ENCODE measurements at regions not wholly inside any gene's neighbourhood (a gene's known extent, or its start where the extent isn't known, plus 50 kb on each side); places are given as distances from the start of the nearest gene placed in this dataset.

DNA sequence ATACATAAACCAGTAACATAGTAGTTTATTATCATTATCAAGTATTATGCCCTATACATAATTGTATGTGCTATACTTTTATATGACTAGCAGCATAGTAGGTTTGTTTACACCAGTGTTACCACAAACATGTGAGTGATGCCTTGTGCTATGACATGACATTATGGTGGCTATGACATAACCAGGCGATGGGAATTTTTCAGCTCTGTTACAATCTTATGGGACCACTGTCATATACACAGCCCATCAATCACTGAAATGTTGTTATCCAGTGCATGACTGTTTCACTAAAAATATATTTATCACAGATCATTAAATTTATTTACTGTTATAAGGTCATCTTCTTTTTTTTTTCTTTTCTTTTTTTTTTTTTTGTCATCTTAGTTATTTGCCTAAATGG, 674.5 kb downstream of the PCDH17 start (continued):
- TF ChIP-seq CTCF (IDR thresholded peaks at IDR 0.05 in 2 of 3, conservative IDR thresholded peaks at IDR 0.05 in 1 of 3; ENCODE audit: control insufficient read depth in 2 of 3, extremely low read depth in 1 of 3, insufficient read depth in 1 of 3, low read depth in 3 of 3, low read length in 3 of 3) (no peak), ZBTB40 (IDR thresholded peaks at IDR 0.05; ENCODE audit: borderline replicate concordance) (no peak), EED (IDR thresholded peaks at IDR 0.05; ENCODE audit: low read depth) (no peak)

- BruUV-seq (replicated peaks), result no TSS peak
- H3K27me3 ChIP-seq (replicated peaks in 1 of 2; ENCODE audit: control insufficient read depth in 2 of 2, insufficient read depth in 2 of 2, low read length in 1 of 2), result no peaks in the 10 kb centered on the region
- intact Hi-C loops (cut with micrococcal nuclease; ENCODE audit: unreplicated experiment), result no loop called here
- H4K20me1 ChIP-seq (ENCODE audit: control insufficient read depth, insufficient read depth), result no peaks in the 10 kb centered on the region
- no peak for FAIRE-seq
- no peak overlapping the region for H3K4me2 ChIP-seq (ENCODE audit: control insufficient read depth, insufficient read depth)
- H3K4me3 ChIP-seq, result no peak overlapping the region
- POLR2A ChIA-PET, result no interaction called here
- ATAC-seq, result peak; percentile 38
- H3K9ac ChIP-seq (ENCODE audit: control insufficient read depth, insufficient read depth, low read length), result no peak overlapping the region
- DNase-seq (ENCODE audit: low read depth, low spot score), result no peak
- WGBS (ENCODE audit: insufficient coverage, insufficient replicate concordance, low lambda C conversion rate, missing lambda C conversion rate), result 0% methylated on average over 2 of the region's 2 CpGs
- no peaks in the 10 kb centered on the region for H3K36me3 ChIP-seq (ENCODE audit: control insufficient read depth in 2 of 2, insufficient read depth in 2 of 2, low read length in 1 of 2)
- RAD21 ChIA-PET (ENCODE audit: unreplicated experiment), result interaction anchor here (0.7 kb wide), 1 partner anchor 64 kb away, joined by 3 read pairs; no protein-coding TSS in a partner anchor
- H3K27ac ChIP-seq (ENCODE audit: control insufficient read depth, insufficient read depth), result no peak overlapping the region
- no peak for TF ChIP-seq CHD1 (IDR thresholded peaks at IDR 0.05; ENCODE audit: low read depth, low read length)
- TF ChIP-seq BHLHE40 (IDR thresholded peaks at IDR 0.05; ENCODE audit: borderline replicate concordance in 1 of 2, low read depth in 2 of 2, low read length in 1 of 2), result no peak
- TF ChIP-seq POU2F2 (IDR thresholded peaks at IDR 0.05; ENCODE audit: borderline replicate concordance, low read depth, low read length), result no peak
- TF ChIP-seq ESRRA (IDR thresholded peaks at IDR 0.05; ENCODE audit: low read length), result no peak
- CTCF ChIA-PET, result interaction anchor here (1.6 kb wide), 1 partner anchor 12 kb away, joined by 7 read pairs; no protein-coding TSS in a partner anchor
- H2AFZ ChIP-seq (ENCODE audit: control insufficient read depth, low read depth, low read length), result no peak overlapping the region
- no peaks in the 10 kb centered on the region for H3K4me1 ChIP-seq (ENCODE audit: control insufficient read depth, insufficient read depth, low read length)
- no peaks in the 10 kb centered on the region for H3K79me2 ChIP-seq (ENCODE audit: control insufficient read depth, insufficient read depth, low read length)
- SMC1A ChIA-PET (ENCODE audit: uncharacterized antibody, unreplicated experiment), result interaction anchor here (0.7 to 1.3 kb wide), 5 partner anchors 10 to 151 kb away, joined by 3 read pairs; no protein-coding TSS in a partner anchor
- in situ Hi-C loops (cut with MboI), result no loop called here
- no peaks in the 10 kb centered on the region for H3K9me3 ChIP-seq (replicated peaks; ENCODE audit: control insufficient read depth, insufficient read depth, low read length)
These were observed 681.7 kb downstream of the PCDH17 start for GRCh38 chr13:58313219-58313618.
